ENCODE measurements at regions not wholly inside any gene's neighbourhood (a gene's known extent, or its start where the extent isn't known, plus 50 kb on each side); places are given as distances from the start of the nearest gene placed in this dataset.

GRCh38 chr11:104246590-104246989, 82.6 kb upstream of the PDGFD start:
- ATAC-seq = no peak
- H3K9me1 ChIP-seq (ENCODE audit: control insufficient read depth, insufficient read depth, low read length) = no peaks in the 10 kb centered on the region
- intact Hi-C loops (cut with micrococcal nuclease) (no loop called here), in situ Hi-C loops (cut with MboI) (no loop called here)
- H3K9ac ChIP-seq (ENCODE audit: insufficient read depth in 1 of 2, low read depth in 2 of 2, low read length in 2 of 2) = no peak overlapping the region
- WGBS (ENCODE audit: insufficient coverage, low coverage, missing lambda C conversion rate) = 3% methylated on average over 3 of the region's 3 CpGs
- no peak overlapping the region for H3K27ac ChIP-seq (ENCODE audit: extremely low read depth, low read depth, low read length)
- no peaks in the 10 kb centered on the region for H3K4me1 ChIP-seq (replicated peaks in 1 of 2; ENCODE audit: control insufficient read depth in 2 of 2, insufficient read depth in 2 of 2, low read length in 2 of 2)
- FAIRE-seq = no peak
- no peaks in the 10 kb centered on the region for H3K9me3 ChIP-seq (replicated peaks; ENCODE audit: control insufficient read depth, insufficient read depth, low read depth, low read length)
- H3K4me3 ChIP-seq = no peak overlapping the region
- H3K36me3 ChIP-seq (ENCODE audit: control insufficient read depth, insufficient read depth, low read length) = no peaks in the 10 kb centered on the region
- no peak overlapping the region for H3K4me2 ChIP-seq (ENCODE audit: insufficient read depth, low read length)
- H3K27me3 ChIP-seq (ENCODE audit: control insufficient read depth in 2 of 2, insufficient read depth in 2 of 2, low read length in 2 of 2) = no peaks in the 10 kb centered on the region
- H4K20me1 ChIP-seq (replicated peaks; ENCODE audit: control insufficient read depth, insufficient read depth, low read length) = no peaks in the 10 kb centered on the region
- ChIA-PET POLR2A (no interaction called here), CTCF (ENCODE audit: low intra/inter-chr PET ratio) (no interaction called here)
- no peak overlapping the region for H2AFZ ChIP-seq (ENCODE audit: low read depth, low read length)
- no peak for DNase-seq (ENCODE audit: extremely low read depth in 1 of 4, low spot score in 3 of 4)
- BruUV-seq (replicated peaks) = no TSS peak
- no peaks in the 10 kb centered on the region for H3K79me2 ChIP-seq (ENCODE audit: control insufficient read depth, insufficient read depth, low read length)
- no peak for TF ChIP-seq REST (IDR thresholded peaks at IDR 0.05; ENCODE audit: borderline replicate concordance)
- no peak for TF ChIP-seq REST (CRISPR knock-in tag; IDR thresholded peaks at IDR 0.05; ENCODE audit: low read depth)
- no peak for TF ChIP-seq CBX1 (IDR thresholded peaks at IDR 0.05; ENCODE audit: low read depth)
- no peak for TF ChIP-seq CBX5 (IDR thresholded peaks at IDR 0.05; ENCODE audit: borderline replicate concordance, low read depth)
- TF ChIP-seq NRF1 (conservative IDR thresholded peaks at IDR 0.05 in 1 of 2, IDR thresholded peaks at IDR 0.05 in 1 of 2) = no peak
- TF ChIP-seq SP2 (IDR thresholded peaks at IDR 0.05; ENCODE audit: extremely low read depth, low read depth, low read length, poor library complexity, severe bottlenecking) = no peak
- no peak for TF ChIP-seq HCFC1 (IDR thresholded peaks at IDR 0.05; ENCODE audit: low read depth, low read length)
- TF ChIP-seq KLF6 (CRISPR knock-in tag; IDR thresholded peaks at IDR 0.05; ENCODE audit: borderline replicate concordance) = no peak
- no peak for TF ChIP-seq NR2C2 (CRISPR knock-in tag; IDR thresholded peaks at IDR 0.05)
- no peak for TF ChIP-seq NR2C2 (tag; IDR thresholded peaks at IDR 0.05)
- TF ChIP-seq SIX5 (IDR thresholded peaks at IDR 0.05; ENCODE audit: borderline replicate concordance in 1 of 2, insufficient read depth in 1 of 2, low read depth in 1 of 2, low read length in 2 of 2) = no peak

All from K562 (cell line).